ENCODE measurements at regions not wholly inside any gene's neighbourhood (a gene's known extent, or its start where the extent isn't known, plus 50 kb on each side); places are given as distances from the start of the nearest gene placed in this dataset.

DNA sequence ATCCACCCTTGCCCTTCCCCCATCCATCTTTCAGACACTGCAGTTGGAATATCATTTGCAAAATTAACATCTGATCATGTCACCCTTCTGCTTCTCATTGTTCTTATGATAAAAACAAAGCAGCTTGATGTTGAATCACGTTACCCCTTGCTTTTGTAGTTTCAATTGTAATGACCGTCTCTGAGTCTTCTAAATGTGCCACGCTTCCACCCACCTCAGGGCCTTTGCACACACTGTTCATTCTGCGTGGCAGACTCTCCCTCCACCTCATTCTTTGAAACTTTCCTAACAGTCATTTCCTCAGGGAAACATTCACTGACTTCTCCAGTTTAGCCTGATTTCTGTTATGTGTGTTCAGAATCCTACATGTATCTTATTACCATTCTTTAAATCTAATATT, 143.6 kb upstream of the LMO4 start:
- Histone ChIP-seq H3K27ac (no peak overlapping the region), H3K27me3 (no peaks in the 10 kb centered on the region), H3K36me3 (no peaks in the 10 kb centered on the region), H3K4me3 (replicated peaks in 1 of 3) (no peak overlapping the region), H3K4me1 (no peaks in the 10 kb centered on the region), H3K9me3 (no peaks in the 10 kb centered on the region)
- no peak for DNase-seq
- intact Hi-C loops (cut with DNase I), result no loop called here
- whole genome bisulfite sequencing, 2 donors, result 91 to 93% methylated on average over 4 of the region's 4 CpGs
- TF ChIP-seq POLR2A (IDR thresholded peaks at IDR 0.05), result no peak
- TF ChIP-seq, protein P1, sequence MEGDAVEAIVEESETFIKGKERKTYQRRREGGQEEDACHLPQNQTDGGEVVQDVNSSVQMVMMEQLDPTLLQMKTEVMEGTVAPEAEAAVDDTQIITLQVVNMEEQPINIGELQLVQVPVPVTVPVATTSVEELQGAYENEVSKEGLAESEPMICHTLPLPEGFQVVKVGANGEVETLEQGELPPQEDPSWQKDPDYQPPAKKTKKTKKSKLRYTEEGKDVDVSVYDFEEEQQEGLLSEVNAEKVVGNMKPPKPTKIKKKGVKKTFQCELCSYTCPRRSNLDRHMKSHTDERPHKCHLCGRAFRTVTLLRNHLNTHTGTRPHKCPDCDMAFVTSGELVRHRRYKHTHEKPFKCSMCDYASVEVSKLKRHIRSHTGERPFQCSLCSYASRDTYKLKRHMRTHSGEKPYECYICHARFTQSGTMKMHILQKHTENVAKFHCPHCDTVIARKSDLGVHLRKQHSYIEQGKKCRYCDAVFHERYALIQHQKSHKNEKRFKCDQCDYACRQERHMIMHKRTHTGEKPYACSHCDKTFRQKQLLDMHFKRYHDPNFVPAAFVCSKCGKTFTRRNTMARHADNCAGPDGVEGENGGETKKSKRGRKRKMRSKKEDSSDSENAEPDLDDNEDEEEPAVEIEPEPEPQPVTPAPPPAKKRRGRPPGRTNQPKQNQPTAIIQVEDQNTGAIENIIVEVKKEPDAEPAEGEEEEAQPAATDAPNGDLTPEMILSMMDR (IDR thresholded peaks at IDR 0.05), result no peak

DNA sequence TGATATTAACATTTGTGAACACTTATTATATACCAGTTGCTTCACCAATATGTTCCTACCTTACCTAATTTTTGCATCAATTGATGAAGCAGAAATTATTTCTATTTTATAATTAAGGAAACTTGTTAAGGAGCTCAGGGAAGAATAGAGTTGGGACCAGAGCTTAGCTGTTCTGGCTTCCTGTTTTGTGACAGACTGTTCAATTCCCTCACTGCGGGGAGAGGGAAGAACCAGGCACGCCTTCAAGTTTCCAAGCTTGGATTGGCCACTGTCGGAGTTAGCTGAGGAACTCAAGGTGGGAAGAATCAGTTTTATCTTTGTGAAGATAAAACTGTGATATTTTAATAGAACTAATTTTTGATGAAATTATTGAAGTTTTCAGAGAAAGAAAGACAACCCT, 142.3 kb upstream of the LMO4 start:
- no peak for DNase-seq
- Histone ChIP-seq H3K27ac (no peak overlapping the region), H3K27me3 (no peaks in the 10 kb centered on the region), H3K36me3 (no peaks in the 10 kb centered on the region), H3K4me1 (no peaks in the 10 kb centered on the region), H3K9me3 (no peaks in the 10 kb centered on the region), H3K4me3 (replicated peaks in 1 of 3) (no peak overlapping the region)
- intact Hi-C loops (cut with DNase I), result no loop called here
- WGBS, 2 donors, result 66 to 84% methylated on average over 3 of the region's 3 CpGs
- TF ChIP-seq, protein P1 (IDR thresholded peaks at IDR 0.05), result no peak
- no peak for TF ChIP-seq POLR2A (IDR thresholded peaks at IDR 0.05)

DNA sequence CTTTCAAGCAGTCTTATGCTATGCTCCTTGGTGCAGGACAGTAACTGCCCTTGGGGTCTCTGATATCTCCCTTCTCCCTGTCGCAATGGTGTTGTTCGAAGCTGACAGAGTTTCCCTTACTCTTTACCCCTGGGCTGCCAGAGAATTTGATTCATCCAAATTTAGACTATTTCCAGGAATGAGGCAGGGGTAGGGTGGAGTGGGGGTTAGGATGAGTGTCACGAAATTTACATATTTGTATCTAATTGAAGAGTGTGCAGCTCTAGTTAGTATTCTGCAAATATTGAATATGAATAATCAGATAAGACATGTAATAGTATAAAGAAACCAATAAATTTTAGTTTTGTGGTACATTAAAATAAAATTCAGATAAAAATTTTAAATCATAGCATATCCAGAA, 140.0 kb upstream of the LMO4 start:
- TF ChIP-seq, protein P1 (IDR thresholded peaks at IDR 0.05), result no peak
- no peak for TF ChIP-seq POLR2A (IDR thresholded peaks at IDR 0.05)
- no peak overlapping the region for H3K4me3 ChIP-seq (replicated peaks in 1 of 3)
- no peak for DNase-seq
- H3K27ac ChIP-seq, result no peak overlapping the region
- no peaks in the 10 kb centered on the region for H3K9me3 ChIP-seq
- no peaks in the 10 kb centered on the region for H3K4me1 ChIP-seq
- no peaks in the 10 kb centered on the region for H3K36me3 ChIP-seq
- intact Hi-C loops (cut with DNase I), result no loop called here
- no peaks in the 10 kb centered on the region for H3K27me3 ChIP-seq
- 88 to 93% methylated on average over 3 of the region's 3 CpGs for WGBS, 2 donors

DNA sequence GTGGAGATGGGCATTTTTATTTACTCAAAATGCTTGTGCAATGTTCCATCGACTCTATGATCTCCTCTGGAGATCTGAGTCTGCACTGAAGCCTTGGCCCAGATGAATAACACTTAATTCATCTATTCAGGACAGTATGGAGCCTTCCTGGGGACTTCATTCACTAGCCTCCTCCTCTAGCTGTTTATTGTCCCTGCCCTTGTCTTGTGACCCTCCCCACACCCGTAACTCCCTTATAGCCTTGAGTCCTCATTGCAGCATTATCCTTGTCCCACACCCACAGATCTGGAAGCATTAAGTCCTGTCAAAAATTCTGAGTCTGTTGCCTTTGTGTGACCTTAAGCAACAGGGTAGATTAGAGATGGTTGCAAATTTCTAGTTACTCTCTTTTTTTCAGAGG, 138.3 kb upstream of the LMO4 start:
- Histone ChIP-seq H3K27ac (no peak overlapping the region), H3K9me3 (no peaks in the 10 kb centered on the region), H3K36me3 (no peaks in the 10 kb centered on the region), H3K4me3 (replicated peaks in 1 of 3) (no peak overlapping the region), H3K27me3 (no peaks in the 10 kb centered on the region), H3K4me1 (no peaks in the 10 kb centered on the region)
- intact Hi-C loops (cut with DNase I), result no loop called here
- 76 to 77% methylated on average over 2 of the region's 2 CpGs for WGBS, 2 donors
- no peak for DNase-seq
- TF ChIP-seq, protein P1 (IDR thresholded peaks at IDR 0.05), result no peak
- no peak for TF ChIP-seq POLR2A (IDR thresholded peaks at IDR 0.05)

DNA sequence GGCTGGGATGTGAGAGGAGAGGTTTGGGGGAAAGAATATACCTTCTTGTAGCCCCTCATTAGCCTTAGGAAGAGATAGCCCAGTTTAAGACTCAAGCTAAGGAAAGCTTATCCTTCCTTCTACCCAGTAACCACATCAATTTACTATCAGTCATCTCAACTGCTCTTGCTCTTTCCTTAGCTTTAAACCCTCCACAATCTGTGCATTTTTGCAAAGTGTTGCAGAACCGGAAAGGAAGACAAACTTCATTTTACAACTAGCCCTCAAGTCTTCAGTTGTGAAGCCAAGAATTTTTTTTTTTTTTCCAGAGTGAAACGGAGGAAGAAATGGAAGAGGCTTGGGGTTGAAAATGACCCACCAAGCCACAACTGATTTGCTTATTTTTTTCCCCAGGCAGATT, 137.0 kb upstream of the LMO4 start:
- intact Hi-C loops (cut with DNase I), result no loop called here
- H3K27ac ChIP-seq, result no peak overlapping the region
- WGBS, 2 donors, result 56 to 63% methylated on average over 2 of the region's 2 CpGs
- TF ChIP-seq POLR2A (IDR thresholded peaks at IDR 0.05), result no peak
- TF ChIP-seq, protein P1 (IDR thresholded peaks at IDR 0.05), result no peak
- no peaks in the 10 kb centered on the region for H3K27me3 ChIP-seq
- no peak for DNase-seq
- no peak overlapping the region for H3K4me3 ChIP-seq (replicated peaks in 1 of 3)
- no peaks in the 10 kb centered on the region for H3K9me3 ChIP-seq
- H3K36me3 ChIP-seq, result no peaks in the 10 kb centered on the region
- no peaks in the 10 kb centered on the region for H3K4me1 ChIP-seq

All from thyroid gland (tissue), 4 donors.